CD14-positive monocyte (primary cell): ENCODE measurements at regions not wholly inside any gene's neighbourhood (a gene's known extent, or its start where the extent isn't known, plus 50 kb on each side); places are given as distances from the start of the nearest gene placed in this dataset.

Experiments used
- DNase-seq, 3 donors: peaks; one replicate each; pipeline ENCODE4 v3.0.0-alpha.2; 2011 to 2022
- H2AFZ ChIP-seq: 2 replicates; pipeline ENCODE4 v1.6.0; 2012; ENCODE audit warnings: mild to moderate bottlenecking, low read depth, low read length, inconsistent platforms; ENCODE audit not compliant: insufficient read depth, poor library complexity, severe bottlenecking
- H3K27ac ChIP-seq, 2 donors: 1 replicate in 1 of 2; 2 replicates in 1 of 2; pipeline ENCODE4 v1.5.1; 2012 to 2013; ENCODE audit warnings: low read length in 2 of 2, control low read depth in 1 of 2, inconsistent platforms in 1 of 2, low read depth in 1 of 2, mild to moderate bottlenecking in 1 of 2
- H3K27me3 ChIP-seq, 2 donors: one replicate each; pipeline versions ENCODE4 v1.6.0 to v1.6.1; 2011 to 2013; ENCODE audit warnings: low read length in 2 of 2; ENCODE audit not compliant: control insufficient read depth in 2 of 2, insufficient read depth in 2 of 2
- H3K36me3 ChIP-seq, 2 donors: replicated peaks in 1 of 2; 1 replicate in 1 of 2; 2 replicates in 1 of 2; pipeline versions ENCODE4 v1.5.1 to v1.6.1; 2012 to 2013; ENCODE audit warnings: low read length in 2 of 2, control low read depth in 1 of 2, inconsistent platforms in 1 of 2, mild to moderate bottlenecking in 1 of 2; ENCODE audit not compliant: insufficient read depth in 2 of 2, control insufficient read depth in 1 of 2
- H3K4me1 ChIP-seq, 2 donors: 1 replicate in 1 of 2; 2 replicates in 1 of 2; pipeline versions ENCODE4 v1.5.1 to v1.6.1; 2012 to 2013; ENCODE audit warnings: low read length in 2 of 2, control low read depth in 1 of 2, inconsistent platforms in 1 of 2, mild to moderate bottlenecking in 1 of 2, moderate library complexity in 1 of 2; ENCODE audit not compliant: insufficient read depth in 2 of 2, control insufficient read depth in 1 of 2
- H3K4me2 ChIP-seq: replicated peaks from 2 replicates; pipeline ENCODE3; 2012; ENCODE audit warnings: low read length, moderate library complexity, mild to moderate bottlenecking; ENCODE audit not compliant: poor library complexity, severe bottlenecking; ENCODE audit errors: extremely low read depth
- H3K4me3 ChIP-seq, 3 experiments: fragments of 200-600 bp in 1 of 3; sonication (generic) in 1 of 3; replicated peaks in 1 of 3; 1 replicate in 2 of 3; 2 replicates in 1 of 3; pipeline ENCODE4 v1.5.1; 2011 to 2013; ENCODE audit warnings: low read length in 3 of 3, mild to moderate bottlenecking in 3 of 3, control low read depth in 2 of 3, low read depth in 2 of 3, inconsistent platforms in 1 of 3, moderate library complexity in 1 of 3
- H3K79me2 ChIP-seq: 2 replicates; pipeline ENCODE4 v1.6.0; 2012; ENCODE audit warnings: mild to moderate bottlenecking, control low read depth, inconsistent platforms, low read length, moderate library complexity; ENCODE audit not compliant: insufficient read depth
- H3K9ac ChIP-seq: 2 replicates; pipeline ENCODE4 v1.6.0; 2017; ENCODE audit warnings: low read length, mild to moderate bottlenecking; ENCODE audit not compliant: insufficient read depth, poor library complexity, severe bottlenecking
- H3K9me3 ChIP-seq, 2 donors: replicated peaks in 1 of 2; 1 replicate in 1 of 2; 2 replicates in 1 of 2; pipeline versions ENCODE4 v1.5.1 to v1.6.1; 2012 to 2013; ENCODE audit warnings: low read length in 2 of 2, control low read depth in 1 of 2; ENCODE audit not compliant: control insufficient read depth in 1 of 2, insufficient read depth in 1 of 2
- H4K20me1 ChIP-seq: 2 replicates; pipeline ENCODE4 v1.6.0; 2012; ENCODE audit warnings: mild to moderate bottlenecking, low read length, control low read depth, moderate library complexity; ENCODE audit not compliant: insufficient read depth
- H3K27ac Mint-ChIP-seq, 7 donors: one replicate each; pipeline ENCODE4 v1.8.0; 2020; ENCODE audit warnings: mild to moderate bottlenecking in 7 of 7, mixed read lengths in 7 of 7, moderate library complexity in 6 of 7, inconsistent platforms in 2 of 7
- H3K27me3 Mint-ChIP-seq, 3 donors: one replicate each; pipeline ENCODE4 v1.8.0; 2021 to 2022; ENCODE audit warnings: low read depth in 3 of 3, mild to moderate bottlenecking in 3 of 3, mixed read lengths in 3 of 3, moderate library complexity in 3 of 3, inconsistent platforms in 1 of 3
- H3K36me3 Mint-ChIP-seq, 2 donors: one replicate each; pipeline ENCODE4 v1.8.0; 2020; ENCODE audit warnings: mixed read lengths in 2 of 2, inconsistent platforms in 1 of 2, mild to moderate bottlenecking in 1 of 2
- H3K4me1 Mint-ChIP-seq: one replicate; pipeline ENCODE4 v1.8.0; 2020; ENCODE audit warnings: mild to moderate bottlenecking, mixed read lengths
- H3K4me3 Mint-ChIP-seq, 2 donors: one replicate each; pipeline ENCODE4 v1.8.0; 2020; ENCODE audit warnings: mild to moderate bottlenecking in 2 of 2, mixed read lengths in 2 of 2, moderate library complexity in 1 of 2
- H3K9me3 Mint-ChIP-seq, 7 donors: one replicate each; pipeline ENCODE4 v1.8.0; 2020 to 2022; ENCODE audit warnings: mixed read lengths in 7 of 7, mild to moderate bottlenecking in 6 of 7, moderate library complexity in 6 of 7, inconsistent platforms in 2 of 7
- CTCF ChIP-seq: fragments of 200-600 bp; IDR thresholded peaks from one replicate; pipeline ENCODE4 v1.8.0; 2022; ENCODE audit warnings: antibody characterized with exemption, mild to moderate bottlenecking
- WGBS: methylation state at CpG from one replicate; pipeline ENCODE4 v1.1.5; 2013; ENCODE audit warnings: missing lambda C conversion rate; ENCODE audit not compliant: insufficient coverage; 5-methylcytosine and 5-hydroxymethylcytosine counted together
- intact Hi-C, 2 donors: fragments of 100-400 bp; cut with micrococcal nuclease; formaldehyde crosslinking; loops; one replicate each; pipeline versions ENCODE4 v1.15.0 to v1.15.1; 2023

- H3K27ac ChIP-seq = no peak overlapping the region
- H3K4me3 Mint-ChIP-seq = no peak overlapping the region
- H3K36me3 Mint-ChIP-seq = no peaks in the 10 kb centered on the region
- intact Hi-C loops = no loop called here
- H3K4me2 ChIP-seq = no peak overlapping the region
- no peaks in the 10 kb centered on the region for H4K20me1 ChIP-seq
- H3K79me2 ChIP-seq = no peaks in the 10 kb centered on the region
- no peak overlapping the region for H3K4me3 ChIP-seq
- no peaks in the 10 kb centered on the region for H3K36me3 ChIP-seq
- WGBS = no CpG with 5 or more reads among the region's 1 CpG
- H3K9ac ChIP-seq = no peak overlapping the region
- DNase-seq = no peak
- TF ChIP-seq CTCF = no peak
- no peaks in the 10 kb centered on the region for H3K4me1 Mint-ChIP-seq
- H3K27me3 Mint-ChIP-seq = peaks cover 0 to 2% (median 0%) of the 10 kb centered on the region in 3 donors
- peaks cover 0 to 3% (median 0%) of the 10 kb centered on the region in 7 donors for H3K9me3 Mint-ChIP-seq
- no peaks in the 10 kb centered on the region for H3K27me3 ChIP-seq
- H3K27ac Mint-ChIP-seq = no peak overlapping the region
- H3K4me1 ChIP-seq = no peaks in the 10 kb centered on the region
- no peak overlapping the region for H2AFZ ChIP-seq
- no peaks in the 10 kb centered on the region for H3K9me3 ChIP-seq
These were observed 65.9 kb upstream of the SMLR1 start for GRCh38 chr6:130761286-130761685.

GRCh38 chr6:130765181-130765727 is 62.0 kb upstream of the SMLR1 start:
- DNase-seq = no peak
- Histone ChIP-seq H3K27me3 (no peaks in the 10 kb centered on the region), H3K36me3 (no peaks in the 10 kb centered on the region), H4K20me1 (no peaks in the 10 kb centered on the region), H3K4me2 (no peak overlapping the region), H3K4me1 (no peaks in the 10 kb centered on the region), H3K27ac (no peak overlapping the region), H2AFZ (no peak overlapping the region), H3K9ac (no peak overlapping the region), H3K79me2 (no peaks in the 10 kb centered on the region), H3K4me3 (no peak overlapping the region), H3K9me3 (no peaks in the 10 kb centered on the region)
- Mint-ChIP-seq H3K27me3 (peaks cover 0 to 5% (median 2%) of the 10 kb centered on the region in 3 donors), H3K27ac (no peak overlapping the region), H3K4me1 (no peaks in the 10 kb centered on the region), H3K4me3 (no peak overlapping the region), H3K9me3 (peaks cover 0 to 7% (median 2%) of the 10 kb centered on the region in 7 donors), H3K36me3 (no peaks in the 10 kb centered on the region)
- 95% methylated on average over 2 of the region's 3 CpGs for WGBS
- intact Hi-C loops = no loop called here
- TF ChIP-seq CTCF = no peak
